HepG2 (cell line): ENCODE measurements at regions not wholly inside any gene's neighbourhood (a gene's known extent, or its start where the extent isn't known, plus 50 kb on each side); places are given as distances from the start of the nearest gene placed in this dataset.

Experiments
- CEBPG ChIP-seq: IDR thresholded peaks from 2 replicates; pipeline ENCODE4 v1.6.1; 2016
- JUNB ChIP-seq: sonication (generic); formaldehyde crosslinking; IDR thresholded peaks from 2 replicates; pipeline ENCODE4 v1.8.0; 2022; ENCODE audit warnings: missing genetic modification reagents, mild to moderate bottlenecking, borderline replicate concordance
- SUZ12 ChIP-seq: fragments of 150-350 bp; IDR thresholded peaks from 2 replicates; pipeline ENCODE4 v1.6.1; 2014; ENCODE audit warnings: low read depth, low read length
- ZBTB3 ChIP-seq: sonication (generic); formaldehyde crosslinking; IDR thresholded peaks from 2 replicates; pipeline ENCODE4 v1.4.0; 2020; ENCODE audit warnings: low read depth, mild to moderate bottlenecking, moderate library complexity, missing genetic modification reagents, borderline replicate concordance
- ZMAT3 ChIP-seq: sonication (generic); formaldehyde crosslinking; conservative IDR thresholded peaks from 2 replicates; pipeline ENCODE4 v1.7.0; 2021; ENCODE audit warnings: missing genetic modification reagents
- TF ChIP-seq, protein P1 (sequence below): sonication (generic); IDR thresholded peaks from 2 replicates; pipeline ENCODE4 v1.6.1; 2016; ENCODE audit warnings: low read depth, borderline replicate concordance

DNA sequence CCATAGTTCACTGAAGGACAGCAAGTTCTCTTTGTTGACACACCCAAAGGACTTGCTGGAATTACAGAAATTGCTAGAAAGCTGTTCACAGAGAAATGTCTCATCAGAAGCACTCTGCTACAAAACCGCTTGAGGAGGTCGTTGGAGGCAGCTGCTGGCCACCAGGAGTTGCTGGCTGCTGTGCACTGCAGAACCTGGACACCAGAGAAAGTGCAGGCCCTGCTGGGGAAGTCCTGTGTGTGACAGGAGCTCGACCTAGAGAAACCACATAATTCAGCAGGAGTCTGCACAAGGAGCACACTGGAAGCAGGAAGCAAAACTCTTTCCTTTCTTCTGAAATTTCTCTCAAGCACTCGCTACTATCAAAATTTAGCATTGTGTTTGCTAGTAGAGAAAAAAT, 461.5 kb upstream of the GHITM start:
- TF ChIP-seq CEBPG (CRISPR knock-in tag): no peak
- TF ChIP-seq, protein P1, sequence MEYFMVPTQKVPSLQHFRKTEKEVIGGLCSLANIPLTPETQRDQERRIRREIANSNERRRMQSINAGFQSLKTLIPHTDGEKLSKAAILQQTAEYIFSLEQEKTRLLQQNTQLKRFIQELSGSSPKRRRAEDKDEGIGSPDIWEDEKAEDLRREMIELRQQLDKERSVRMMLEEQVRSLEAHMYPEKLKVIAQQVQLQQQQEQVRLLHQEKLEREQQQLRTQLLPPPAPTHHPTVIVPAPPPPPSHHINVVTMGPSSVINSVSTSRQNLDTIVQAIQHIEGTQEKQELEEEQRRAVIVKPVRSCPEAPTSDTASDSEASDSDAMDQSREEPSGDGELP: no peak
- TF ChIP-seq ZMAT3 (CRISPR knock-in tag): no peak
- no peak for TF ChIP-seq SUZ12
- TF ChIP-seq JUNB (CRISPR knock-in tag): no peak
- no peak for TF ChIP-seq ZBTB3
